KMS-11 (cell line): ENCODE measurements at regions not wholly inside any gene's neighbourhood (a gene's known extent, or its start where the extent isn't known, plus 50 kb on each side); places are given as distances from the start of the nearest gene placed in this dataset.
"Not testable (repeated sequence)": the region's sequence is repeated elsewhere in the genome, so short reads cannot be mapped to it uniquely, and the experiment has no call there.

Experiments used
- H2AFZ ChIP-seq: fragments of 200-600 bp; sonication (generic); 2 replicates; pipeline ENCODE4 v1.6.1; 2016; ENCODE audit warnings: antibody characterized with exemption, mixed run types, low read depth
- H3K27ac ChIP-seq: fragments of 200-600 bp; sonication (generic); 2 replicates; pipeline ENCODE4 v1.6.1; 2016; ENCODE audit warnings: mild to moderate bottlenecking, mixed run types
- H3K27me3 ChIP-seq: fragments of 200-600 bp; sonication (generic); 2 replicates; pipeline ENCODE4 v1.6.1; 2017; ENCODE audit warnings: mild to moderate bottlenecking, low read depth, mixed run types, moderate library complexity; ENCODE audit not compliant: insufficient read depth
- H3K36me3 ChIP-seq: fragments of 200-600 bp; sonication (generic); 2 replicates; pipeline ENCODE4 v1.6.1; 2017; ENCODE audit warnings: mild to moderate bottlenecking, mixed run types; ENCODE audit not compliant: insufficient read depth
- H3K4me1 ChIP-seq: fragments of 200-600 bp; sonication (generic); 2 replicates; pipeline ENCODE4 v1.6.1; 2016; ENCODE audit warnings: mild to moderate bottlenecking, low read depth, mixed run types; ENCODE audit not compliant: poor library complexity, severe bottlenecking
- H3K4me2 ChIP-seq: fragments of 200-600 bp; sonication (generic); 2 replicates; pipeline ENCODE4 v1.7.0; 2016; ENCODE audit warnings: mild to moderate bottlenecking, mixed run types
- H3K4me3 ChIP-seq: fragments of 200-600 bp; sonication (generic); IDR thresholded peaks from 2 replicates; pipeline ENCODE4 v1.6.1; 2017; ENCODE audit warnings: low read depth, low read length, mixed read lengths; ENCODE audit not compliant: insufficient read depth
- H3K79me2 ChIP-seq: fragments of 200-600 bp; sonication (generic); 2 replicates; pipeline ENCODE4 v1.6.1; 2016; ENCODE audit warnings: low read depth, mixed run types; ENCODE audit not compliant: insufficient read depth
- H3K9ac ChIP-seq: fragments of 200-600 bp; sonication (generic); 2 replicates; pipeline ENCODE4 v1.6.1; 2016; ENCODE audit warnings: mild to moderate bottlenecking, mixed run types
- H4K20me1 ChIP-seq: fragments of 200-600 bp; sonication (generic); 2 replicates; pipeline ENCODE4 v1.6.1; 2016; ENCODE audit warnings: mild to moderate bottlenecking, mixed run types; ENCODE audit not compliant: insufficient read depth
- CTCF ChIP-seq: fragments of 200-600 bp; sonication (generic); conservative IDR thresholded peaks from 2 replicates; pipeline ENCODE4 v1.6.1; 2017; ENCODE audit warnings: low read depth, mild to moderate bottlenecking, antibody characterized with exemption, low read length, moderate library complexity, mixed read lengths

DNA sequence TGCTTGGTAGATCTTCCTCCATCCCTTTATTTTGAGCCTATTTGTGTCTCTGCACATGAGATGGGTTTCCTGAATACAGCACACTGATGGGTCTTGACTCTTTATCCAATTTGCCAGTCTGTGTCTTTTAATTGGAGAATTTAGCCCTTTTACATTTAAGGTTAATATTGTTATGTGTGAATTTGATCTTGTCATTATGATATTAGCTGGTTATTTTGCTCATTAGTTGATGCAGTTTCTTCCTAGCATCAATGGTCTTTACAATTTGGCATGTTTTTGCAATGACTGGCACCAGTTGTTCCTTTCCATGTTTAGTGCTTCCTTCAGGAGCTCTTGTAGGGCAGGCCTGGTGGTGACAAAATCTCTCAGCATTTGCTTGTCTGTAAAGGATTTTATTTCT is 72.4 kb downstream of the HNRNPD start:
- not testable (repeated sequence) for H3K9ac ChIP-seq, H3K27me3 ChIP-seq, H3K4me3 ChIP-seq, H3K4me1 ChIP-seq, H4K20me1 ChIP-seq, H3K36me3 ChIP-seq, H3K79me2 ChIP-seq, H3K4me2 ChIP-seq, H2AFZ ChIP-seq, H3K27ac ChIP-seq

DNA sequence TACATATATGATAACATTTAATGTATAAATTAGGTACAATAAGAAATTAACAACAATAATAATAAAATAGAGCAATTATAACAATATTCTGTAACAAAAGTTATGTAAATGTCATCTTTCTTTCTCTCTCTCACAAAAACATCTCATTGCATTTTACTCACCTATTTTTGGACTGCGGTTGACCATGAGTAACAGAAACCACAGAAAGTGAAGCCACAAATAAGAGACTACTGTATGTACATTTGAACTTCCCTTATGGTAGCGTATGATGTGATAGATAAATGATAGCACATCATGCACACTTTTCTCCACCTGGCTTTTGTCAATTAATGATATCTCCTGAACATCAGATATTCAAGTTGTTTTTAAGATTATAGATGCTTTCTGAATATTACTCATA is 80.5 kb downstream of the HNRNPD start:
- Histone ChIP-seq H3K4me3 (no peak overlapping the region), H3K9ac (no peak overlapping the region), H2AFZ (no peak overlapping the region), H3K27me3 (peaks cover 31% of the 10 kb centered on the region), H3K27ac (no peak overlapping the region), H3K79me2 (no peaks in the 10 kb centered on the region), H3K4me2 (peak overlapping the region; percentile 53), H3K4me1 (peaks cover 21% of the 10 kb centered on the region), H3K36me3 (no peaks in the 10 kb centered on the region), H4K20me1 (no peaks in the 10 kb centered on the region)
- TF ChIP-seq CTCF = no peak

GRCh38 chr4:82287720-82288119 is 86.1 kb downstream of the HNRNPD start:
- no peak overlapping the region for H2AFZ ChIP-seq
- peaks cover 15% of the 10 kb centered on the region for H3K4me1 ChIP-seq
- no peak for TF ChIP-seq CTCF
- H3K9ac ChIP-seq = no peak overlapping the region
- H4K20me1 ChIP-seq = no peaks in the 10 kb centered on the region
- no peak overlapping the region for H3K27ac ChIP-seq
- no peaks in the 10 kb centered on the region for H3K36me3 ChIP-seq
- no peak overlapping the region for H3K4me3 ChIP-seq
- peaks cover 14% of the 10 kb centered on the region; the same call in 1 of the 2 replicates for H3K27me3 ChIP-seq
- H3K4me2 ChIP-seq = no peak overlapping the region
- no peaks in the 10 kb centered on the region for H3K79me2 ChIP-seq

- no peaks in the 10 kb centered on the region for H4K20me1 ChIP-seq
- H3K4me2 ChIP-seq = peak overlapping the region; percentile 83
- H3K36me3 ChIP-seq = no peaks in the 10 kb centered on the region
- peaks cover 12% of the 10 kb centered on the region for H3K4me1 ChIP-seq
- H3K4me3 ChIP-seq = peak overlapping the region; percentile 79
- H3K27me3 ChIP-seq = peaks cover 8% of the 10 kb centered on the region; the same call in 1 of the 2 replicates
- H2AFZ ChIP-seq = peak overlapping the region; percentile 94
- H3K27ac ChIP-seq = no peak overlapping the region
- no peaks in the 10 kb centered on the region for H3K79me2 ChIP-seq
- H3K9ac ChIP-seq = no peak overlapping the region
- peak; percentile 95 for TF ChIP-seq CTCF
Measured at GRCh38 chr4:82284858-82285805, 88.7 kb downstream of the HNRNPD start.

- Histone ChIP-seq H3K4me3 (peak overlapping the region; percentile 93), H3K27ac (no peak overlapping the region), H3K36me3 (no peaks in the 10 kb centered on the region), H3K9ac (no peak overlapping the region), H4K20me1 (no peaks in the 10 kb centered on the region), H3K4me1 (peaks cover 12% of the 10 kb centered on the region), H3K79me2 (no peaks in the 10 kb centered on the region), H2AFZ (peak overlapping the region; percentile 94), H3K4me2 (peak overlapping the region; percentile 83), H3K27me3 (peaks cover 8% of the 10 kb centered on the region; the same call in 1 of the 2 replicates)
- no peak for TF ChIP-seq CTCF
Measured at GRCh38 chr4:82284475-82284857, 89.3 kb downstream of the HNRNPD start.
